Neuronal stem cell (in vitro differentiated cells): ENCODE measurements at regions not wholly inside any gene's neighbourhood (a gene's known extent, or its start where the extent isn't known, plus 50 kb on each side); places are given as distances from the start of the nearest gene placed in this dataset.

Source experiments
- DNase-seq: peaks from one replicate; pipeline ENCODE4 v3.0.0-alpha.2; 2013; ENCODE audit warnings: low spot score
- H2AFZ ChIP-seq: one replicate; pipeline ENCODE4 v1.6.1; 2013; ENCODE audit warnings: mild to moderate bottlenecking, low read length, inconsistent platforms
- H2AK5ac ChIP-seq: 2 replicates; pipeline ENCODE4 v1.6.1; 2013; ENCODE audit warnings: low read depth, mild to moderate bottlenecking, inconsistent platforms, low read length, moderate library complexity, mixed read lengths
- H2BK120ac ChIP-seq: 2 replicates; pipeline ENCODE4 v1.6.1; 2013; ENCODE audit warnings: low read depth, mild to moderate bottlenecking, inconsistent platforms, low read length, moderate library complexity, mixed read lengths
- H2BK12ac ChIP-seq: one replicate; pipeline ENCODE4 v1.6.1; 2013; ENCODE audit warnings: low read length, inconsistent platforms
- H2BK15ac ChIP-seq: 2 replicates; pipeline ENCODE4 v1.6.1; 2013; ENCODE audit warnings: mild to moderate bottlenecking, low read length, inconsistent platforms, mixed read lengths
- H2BK5ac ChIP-seq: one replicate; pipeline ENCODE4 v1.6.1; 2013; ENCODE audit warnings: inconsistent platforms, mild to moderate bottlenecking, low read length, moderate library complexity
- H3K14ac ChIP-seq: one replicate; pipeline ENCODE4 v1.6.1; 2013; ENCODE audit warnings: low read length, inconsistent platforms
- H3K18ac ChIP-seq: 2 replicates; pipeline ENCODE4 v1.6.1; 2013; ENCODE audit warnings: low read length, inconsistent platforms
- H3K23ac ChIP-seq: 2 replicates; pipeline ENCODE4 v1.6.1; 2013; ENCODE audit warnings: low read depth, mild to moderate bottlenecking, mixed read lengths, low read length, inconsistent platforms; ENCODE audit not compliant: poor library complexity
- H3K27ac ChIP-seq: replicated peaks from 3 replicates; pipeline ENCODE4 v1.5.1; 2013; ENCODE audit warnings: low read length, inconsistent platforms
- H3K27me3 ChIP-seq, 3 experiments: 2 replicates each; pipeline ENCODE4 v1.6.1; 2013; ENCODE audit warnings: low read length in 3 of 3, mild to moderate bottlenecking in 2 of 3, inconsistent platforms in 1 of 3, low read depth in 1 of 3, mixed read lengths in 1 of 3, moderate library complexity in 1 of 3; ENCODE audit not compliant: control insufficient read depth in 3 of 3, insufficient read depth in 3 of 3
- H3K36me3 ChIP-seq, 2 donors: replicated peaks in 1 of 2; 2 replicates each; pipeline ENCODE4 v1.6.1; 2013; ENCODE audit warnings: low read length in 2 of 2; ENCODE audit not compliant: control insufficient read depth in 2 of 2, insufficient read depth in 2 of 2
- H3K4ac ChIP-seq: 2 replicates; pipeline ENCODE4 v1.6.1; 2013; ENCODE audit warnings: inconsistent platforms, mild to moderate bottlenecking, low read length, moderate library complexity
- H3K4me1 ChIP-seq, 2 donors: 1 replicate in 1 of 2; 2 replicates in 1 of 2; pipeline ENCODE4 v1.6.1; 2013; ENCODE audit warnings: low read length in 2 of 2, low read depth in 1 of 2; ENCODE audit not compliant: control insufficient read depth in 2 of 2, insufficient read depth in 1 of 2
- H3K4me2 ChIP-seq: one replicate; pipeline ENCODE4 v1.6.1; 2013; ENCODE audit warnings: mild to moderate bottlenecking, low read length, inconsistent platforms; ENCODE audit not compliant: insufficient read depth, poor library complexity, severe bottlenecking
- H3K4me3 ChIP-seq, 2 donors: 2 replicates each; pipeline ENCODE4 v1.5.1; 2013; ENCODE audit warnings: low read length in 2 of 2, mild to moderate bottlenecking in 2 of 2, inconsistent platforms in 1 of 2, moderate library complexity in 1 of 2
- H3K79me1 ChIP-seq: one replicate; pipeline ENCODE4 v1.6.1; 2013; ENCODE audit warnings: low read depth, mild to moderate bottlenecking, inconsistent platforms, low read length, moderate library complexity
- H3K9ac ChIP-seq: one replicate; pipeline ENCODE4 v1.6.1; 2013; ENCODE audit warnings: mild to moderate bottlenecking, low read depth, low read length, inconsistent platforms; ENCODE audit not compliant: poor library complexity
- H3K9me3 ChIP-seq, 2 donors: replicated peaks in 1 of 2; 2 replicates each; pipeline versions ENCODE3 to v1.6.1; 2013; ENCODE audit warnings: low read length in 2 of 2, mild to moderate bottlenecking in 2 of 2, inconsistent platforms in 1 of 2, low read depth in 1 of 2, mixed read lengths in 1 of 2, moderate library complexity in 1 of 2; ENCODE audit not compliant: control insufficient read depth in 2 of 2, insufficient read depth in 1 of 2
- H4K8ac ChIP-seq: one replicate; pipeline ENCODE4 v1.6.1; 2013; ENCODE audit warnings: low read depth, mild to moderate bottlenecking, inconsistent platforms, low read length, moderate library complexity
- H4K91ac ChIP-seq: one replicate; pipeline ENCODE4 v1.6.1; 2013; ENCODE audit warnings: low read length, low read depth, mild to moderate bottlenecking, inconsistent platforms; ENCODE audit not compliant: poor library complexity
- WGBS, 2 donors: extraction: QIAGEN DNeasy Blood & Tissue Kit; methylation state at CpG; one replicate each; pipeline ENCODE4 v1.1.7; 2013; ENCODE audit warnings: missing lambda C conversion rate in 2 of 2, mixed read lengths in 1 of 2; ENCODE audit not compliant: insufficient read length in 2 of 2, insufficient replicate concordance in 1 of 2; ENCODE audit errors: extremely low coverage in 2 of 2; 5-methylcytosine and 5-hydroxymethylcytosine counted together

- no peak overlapping the region for H3K23ac ChIP-seq
- H3K4me2 ChIP-seq: no peak overlapping the region
- H4K91ac ChIP-seq: no peak overlapping the region
- H4K8ac ChIP-seq: no peak overlapping the region
- no peak for DNase-seq
- H2BK15ac ChIP-seq: no peak overlapping the region
- H3K14ac ChIP-seq: no peak overlapping the region
- H3K79me1 ChIP-seq: no peaks in the 10 kb centered on the region
- H2AFZ ChIP-seq: no peak overlapping the region
- H2AK5ac ChIP-seq: no peak overlapping the region
- no peak overlapping the region for H3K4me3 ChIP-seq
- no peak overlapping the region for H3K9ac ChIP-seq
- H3K27me3 ChIP-seq: no peaks in the 10 kb centered on the region
- no peak overlapping the region for H3K4ac ChIP-seq
- no peaks in the 10 kb centered on the region for H3K36me3 ChIP-seq
- H3K27ac ChIP-seq: no peak overlapping the region
- H3K4me1 ChIP-seq: no peaks in the 10 kb centered on the region
- H2BK12ac ChIP-seq: no peak overlapping the region
- H2BK5ac ChIP-seq: no peak overlapping the region
- no peak overlapping the region for H2BK120ac ChIP-seq
- H3K18ac ChIP-seq: no peak overlapping the region
- H3K9me3 ChIP-seq: no peaks in the 10 kb centered on the region
Measured at GRCh38 chr9:84460695-84461094, 120.1 kb upstream of the SLC28A3 start.

- Histone ChIP-seq H3K18ac (no peak overlapping the region), H3K4ac (no peak overlapping the region), H4K8ac (no peak overlapping the region), H4K91ac (no peak overlapping the region), H2BK5ac (no peak overlapping the region), H2BK120ac (no peak overlapping the region), H3K23ac (no peak overlapping the region), H3K9ac (no peak overlapping the region), H3K27me3 (no peaks in the 10 kb centered on the region), H2AK5ac (no peak overlapping the region), H3K4me2 (no peak overlapping the region), H3K9me3 (no peaks in the 10 kb centered on the region), H3K4me1 (no peaks in the 10 kb centered on the region), H2AFZ (no peak overlapping the region), H3K14ac (no peak overlapping the region), H3K4me3 (no peak overlapping the region), H2BK15ac (no peak overlapping the region), H3K36me3 (no peaks in the 10 kb centered on the region), H2BK12ac (no peak overlapping the region), H3K27ac (no peak overlapping the region), H3K79me1 (no peaks in the 10 kb centered on the region)
- WGBS, 2 donors: no CpG with 5 or more reads among the region's 3 CpGs
- no peak for DNase-seq
Measured at GRCh38 chr9:84463272-84463671, 122.7 kb upstream of the SLC28A3 start.

- Histone ChIP-seq H3K4ac (no peak overlapping the region), H3K9ac (no peak overlapping the region), H3K9me3 (no peaks in the 10 kb centered on the region), H2BK12ac (no peak overlapping the region), H2BK5ac (no peak overlapping the region), H3K79me1 (no peaks in the 10 kb centered on the region), H3K4me1 (no peaks in the 10 kb centered on the region), H3K27me3 (no peaks in the 10 kb centered on the region), H3K23ac (no peak overlapping the region), H2BK15ac (no peak overlapping the region), H2BK120ac (no peak overlapping the region), H2AK5ac (no peak overlapping the region), H3K36me3 (no peaks in the 10 kb centered on the region), H3K4me3 (no peak overlapping the region), H4K91ac (no peak overlapping the region), H3K4me2 (no peak overlapping the region), H3K14ac (no peak overlapping the region), H3K27ac (no peak overlapping the region), H4K8ac (no peak overlapping the region), H3K18ac (no peak overlapping the region), H2AFZ (no peak overlapping the region)
- DNase-seq: no peak
- WGBS, 2 donors: no CpG with 5 or more reads among the region's 5 CpGs
Measured at GRCh38 chr9:84466580-84467285, 126.2 kb upstream of the SLC28A3 start.

- no peak overlapping the region for H3K27ac ChIP-seq
Measured at GRCh38 chr9:84471816-84472215, 131.3 kb upstream of the SLC28A3 start.

More at GRCh38 chr9:84471816-84472215, 131.3 kb upstream of the SLC28A3 start:
- H2BK12ac ChIP-seq: no peak overlapping the region
- no peak overlapping the region for H3K9ac ChIP-seq
- no peaks in the 10 kb centered on the region for H3K79me1 ChIP-seq
- H3K9me3 ChIP-seq: no peaks in the 10 kb centered on the region
- no peak overlapping the region for H2BK15ac ChIP-seq
- no peak overlapping the region for H4K8ac ChIP-seq
- H3K4me1 ChIP-seq: no peaks in the 10 kb centered on the region
- no peak for DNase-seq
- H3K18ac ChIP-seq: no peak overlapping the region
- H2AFZ ChIP-seq: no peak overlapping the region
- no peak overlapping the region for H2BK120ac ChIP-seq
- H2AK5ac ChIP-seq: no peak overlapping the region
- WGBS, 2 donors: no CpG with 5 or more reads among the region's 2 CpGs
- no peak overlapping the region for H4K91ac ChIP-seq
- H3K14ac ChIP-seq: no peak overlapping the region
- H3K27me3 ChIP-seq: no peaks in the 10 kb centered on the region
- H2BK5ac ChIP-seq: no peak overlapping the region
- H3K4me3 ChIP-seq: no peak overlapping the region
- H3K36me3 ChIP-seq: no peaks in the 10 kb centered on the region
- H3K4me2 ChIP-seq: no peak overlapping the region
- no peak overlapping the region for H3K23ac ChIP-seq
- no peak overlapping the region for H3K4ac ChIP-seq
